ENCODE measurements at regions not wholly inside any gene's neighbourhood (a gene's known extent, or its start where the extent isn't known, plus 50 kb on each side); places are given as distances from the start of the nearest gene placed in this dataset.

DNA sequence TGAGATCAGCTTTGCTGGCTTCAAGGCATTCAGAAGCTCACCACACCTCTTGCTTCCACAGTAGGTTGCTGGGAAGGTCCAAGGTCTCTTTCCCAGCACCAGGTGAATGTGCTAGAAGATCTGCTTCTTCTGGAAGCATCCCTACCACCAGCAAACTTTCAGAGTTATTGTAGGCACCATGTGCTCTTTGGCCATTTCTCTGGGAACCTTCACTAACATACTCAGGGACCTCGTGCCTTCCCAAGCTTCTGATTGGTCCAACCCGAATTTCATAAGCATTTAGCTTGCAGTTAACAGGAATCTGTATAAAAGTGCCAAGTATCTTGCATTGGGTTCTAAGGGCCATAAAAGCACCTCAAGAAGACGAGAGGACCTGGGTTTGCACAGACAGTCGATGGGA, 86.5 kb upstream of the ARL4C start:
- H3K27ac ChIP-seq (ENCODE audit: low read length) = no peak overlapping the region
- H3F3A ChIP-seq (ENCODE audit: insufficient read depth, low read length, poor library complexity, severe bottlenecking) = no peaks in the 10 kb centered on the region
- no peaks in the 10 kb centered on the region for H3K9me3 ChIP-seq (ENCODE audit: low read length)
- H3K27me3 ChIP-seq (ENCODE audit: insufficient read depth, low read depth, low read length) = no peaks in the 10 kb centered on the region
- H3K9me2 ChIP-seq (ENCODE audit: insufficient read depth, low read length) = no peaks in the 10 kb centered on the region
- no peak overlapping the region for H3K4me2 ChIP-seq (ENCODE audit: low read length)
- no peak overlapping the region for H3K9ac ChIP-seq (ENCODE audit: low read length)
- no peak for TF ChIP-seq EP300 (conservative IDR thresholded peaks at IDR 0.05; ENCODE audit: poor library complexity, severe bottlenecking)
- no peak for TF ChIP-seq POLR2AphosphoS5 (IDR thresholded peaks at IDR 0.05)
- TF ChIP-seq, protein P1, sequence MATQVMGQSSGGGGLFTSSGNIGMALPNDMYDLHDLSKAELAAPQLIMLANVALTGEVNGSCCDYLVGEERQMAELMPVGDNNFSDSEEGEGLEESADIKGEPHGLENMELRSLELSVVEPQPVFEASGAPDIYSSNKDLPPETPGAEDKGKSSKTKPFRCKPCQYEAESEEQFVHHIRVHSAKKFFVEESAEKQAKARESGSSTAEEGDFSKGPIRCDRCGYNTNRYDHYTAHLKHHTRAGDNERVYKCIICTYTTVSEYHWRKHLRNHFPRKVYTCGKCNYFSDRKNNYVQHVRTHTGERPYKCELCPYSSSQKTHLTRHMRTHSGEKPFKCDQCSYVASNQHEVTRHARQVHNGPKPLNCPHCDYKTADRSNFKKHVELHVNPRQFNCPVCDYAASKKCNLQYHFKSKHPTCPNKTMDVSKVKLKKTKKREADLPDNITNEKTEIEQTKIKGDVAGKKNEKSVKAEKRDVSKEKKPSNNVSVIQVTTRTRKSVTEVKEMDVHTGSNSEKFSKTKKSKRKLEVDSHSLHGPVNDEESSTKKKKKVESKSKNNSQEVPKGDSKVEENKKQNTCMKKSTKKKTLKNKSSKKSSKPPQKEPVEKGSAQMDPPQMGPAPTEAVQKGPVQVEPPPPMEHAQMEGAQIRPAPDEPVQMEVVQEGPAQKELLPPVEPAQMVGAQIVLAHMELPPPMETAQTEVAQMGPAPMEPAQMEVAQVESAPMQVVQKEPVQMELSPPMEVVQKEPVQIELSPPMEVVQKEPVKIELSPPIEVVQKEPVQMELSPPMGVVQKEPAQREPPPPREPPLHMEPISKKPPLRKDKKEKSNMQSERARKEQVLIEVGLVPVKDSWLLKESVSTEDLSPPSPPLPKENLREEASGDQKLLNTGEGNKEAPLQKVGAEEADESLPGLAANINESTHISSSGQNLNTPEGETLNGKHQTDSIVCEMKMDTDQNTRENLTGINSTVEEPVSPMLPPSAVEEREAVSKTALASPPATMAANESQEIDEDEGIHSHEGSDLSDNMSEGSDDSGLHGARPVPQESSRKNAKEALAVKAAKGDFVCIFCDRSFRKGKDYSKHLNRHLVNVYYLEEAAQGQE (IDR thresholded peaks at IDR 0.05; ENCODE audit: borderline replicate concordance) = no peak
- no peak for TF ChIP-seq SMC3 (conservative IDR thresholded peaks at IDR 0.05; ENCODE audit: poor library complexity)
- TF ChIP-seq EZH2 (IDR thresholded peaks at IDR 0.05; ENCODE audit: borderline replicate concordance, insufficient read depth, low read length, poor library complexity, severe bottlenecking) = no peak
- TF ChIP-seq, protein P2, sequence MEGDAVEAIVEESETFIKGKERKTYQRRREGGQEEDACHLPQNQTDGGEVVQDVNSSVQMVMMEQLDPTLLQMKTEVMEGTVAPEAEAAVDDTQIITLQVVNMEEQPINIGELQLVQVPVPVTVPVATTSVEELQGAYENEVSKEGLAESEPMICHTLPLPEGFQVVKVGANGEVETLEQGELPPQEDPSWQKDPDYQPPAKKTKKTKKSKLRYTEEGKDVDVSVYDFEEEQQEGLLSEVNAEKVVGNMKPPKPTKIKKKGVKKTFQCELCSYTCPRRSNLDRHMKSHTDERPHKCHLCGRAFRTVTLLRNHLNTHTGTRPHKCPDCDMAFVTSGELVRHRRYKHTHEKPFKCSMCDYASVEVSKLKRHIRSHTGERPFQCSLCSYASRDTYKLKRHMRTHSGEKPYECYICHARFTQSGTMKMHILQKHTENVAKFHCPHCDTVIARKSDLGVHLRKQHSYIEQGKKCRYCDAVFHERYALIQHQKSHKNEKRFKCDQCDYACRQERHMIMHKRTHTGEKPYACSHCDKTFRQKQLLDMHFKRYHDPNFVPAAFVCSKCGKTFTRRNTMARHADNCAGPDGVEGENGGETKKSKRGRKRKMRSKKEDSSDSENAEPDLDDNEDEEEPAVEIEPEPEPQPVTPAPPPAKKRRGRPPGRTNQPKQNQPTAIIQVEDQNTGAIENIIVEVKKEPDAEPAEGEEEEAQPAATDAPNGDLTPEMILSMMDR (IDR thresholded peaks at IDR 0.05; ENCODE audit: poor library complexity, severe bottlenecking) = no peak
- no peak for TF ChIP-seq TAF1 (IDR thresholded peaks at IDR 0.05; ENCODE audit: low read depth)
- TF ChIP-seq MXI1 (conservative IDR thresholded peaks at IDR 0.05; ENCODE audit: poor library complexity, severe bottlenecking) = no peak
- TF ChIP-seq RAD21 (conservative IDR thresholded peaks at IDR 0.05) = no peak
- no peak overlapping the region for H2AFZ ChIP-seq (ENCODE audit: low read depth, low read length)
- no peak overlapping the region for H3K4me3 ChIP-seq (ENCODE audit: low read length)
- no peaks in the 10 kb centered on the region for H3K79me2 ChIP-seq (replicated peaks; ENCODE audit: insufficient read depth, low read length)
- no peaks in the 10 kb centered on the region for H4K20me1 ChIP-seq (ENCODE audit: insufficient read depth)
- no peaks in the 10 kb centered on the region for H3K36me3 ChIP-seq (ENCODE audit: insufficient read depth, low read length)

DNA sequence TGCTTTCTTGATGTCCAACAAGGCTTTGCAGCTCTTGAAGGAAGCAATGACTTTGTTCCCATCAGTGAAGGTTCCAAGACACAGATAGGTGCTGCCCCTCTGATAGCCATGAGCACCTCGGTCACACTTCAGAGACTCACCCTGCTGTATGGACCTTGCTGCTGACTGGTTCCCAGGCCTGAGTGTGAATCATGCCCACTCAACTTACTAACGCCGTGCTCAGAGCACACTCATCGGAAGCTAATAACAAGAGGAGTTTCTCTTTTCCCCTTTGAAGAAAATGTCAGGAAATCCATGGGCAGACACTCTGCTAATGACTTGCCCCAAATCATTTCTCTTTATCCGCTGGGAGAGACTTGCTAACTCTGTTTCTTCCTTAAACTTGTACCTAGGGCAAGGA, 83.8 kb upstream of the ARL4C start:
- Histone ChIP-seq H3F3A (ENCODE audit: insufficient read depth, low read length, poor library complexity, severe bottlenecking) (no peaks in the 10 kb centered on the region), H3K9ac (ENCODE audit: low read length) (no peak overlapping the region)

More for the DNA sequence above, 83.8 kb upstream of the ARL4C start:
- Histone ChIP-seq H4K20me1 (ENCODE audit: insufficient read depth) (no peaks in the 10 kb centered on the region), H3K9me2 (ENCODE audit: insufficient read depth, low read length) (no peaks in the 10 kb centered on the region), H3K79me2 (replicated peaks; ENCODE audit: insufficient read depth, low read length) (no peaks in the 10 kb centered on the region), H3K4me3 (ENCODE audit: low read length) (no peak overlapping the region), H3K27me3 (ENCODE audit: insufficient read depth, low read depth, low read length) (no peaks in the 10 kb centered on the region), H3K27ac (ENCODE audit: low read length) (no peak overlapping the region), H3K4me2 (ENCODE audit: low read length) (no peak overlapping the region), H3K36me3 (ENCODE audit: insufficient read depth, low read length) (no peaks in the 10 kb centered on the region), H2AFZ (ENCODE audit: low read depth, low read length) (no peak overlapping the region), H3K9me3 (ENCODE audit: low read length) (no peaks in the 10 kb centered on the region)
- TF ChIP-seq TAF1 (IDR thresholded peaks at IDR 0.05; ENCODE audit: low read depth) (no peak), MXI1 (conservative IDR thresholded peaks at IDR 0.05; ENCODE audit: poor library complexity, severe bottlenecking) (no peak), POLR2AphosphoS5 (IDR thresholded peaks at IDR 0.05) (no peak), SMC3 (conservative IDR thresholded peaks at IDR 0.05; ENCODE audit: poor library complexity) (no peak), EZH2 (IDR thresholded peaks at IDR 0.05; ENCODE audit: borderline replicate concordance, insufficient read depth, low read length, poor library complexity, severe bottlenecking) (no peak)
- TF ChIP-seq, protein P1 (IDR thresholded peaks at IDR 0.05; ENCODE audit: borderline replicate concordance) = no peak
- TF ChIP-seq, protein P2 (IDR thresholded peaks at IDR 0.05; ENCODE audit: poor library complexity, severe bottlenecking) = no peak
